GM18498 (cell line): ENCODE measurements at regions not wholly inside any gene's neighbourhood (a gene's known extent, or its start where the extent isn't known, plus 50 kb on each side); places are given as distances from the start of the nearest gene placed in this dataset.
A peak's percentile ranks its signal among the peaks of the same experiment; 100 is the strongest.

Experiments
- ATAC-seq: cut with Tn5 transposase; IDR thresholded peaks from one replicate; pipeline ENCODE4 v1.9.1; 2021; ENCODE audit warnings: mild to moderate bottlenecking, moderate library complexity; ENCODE audit not compliant: unreplicated experiment

DNA sequence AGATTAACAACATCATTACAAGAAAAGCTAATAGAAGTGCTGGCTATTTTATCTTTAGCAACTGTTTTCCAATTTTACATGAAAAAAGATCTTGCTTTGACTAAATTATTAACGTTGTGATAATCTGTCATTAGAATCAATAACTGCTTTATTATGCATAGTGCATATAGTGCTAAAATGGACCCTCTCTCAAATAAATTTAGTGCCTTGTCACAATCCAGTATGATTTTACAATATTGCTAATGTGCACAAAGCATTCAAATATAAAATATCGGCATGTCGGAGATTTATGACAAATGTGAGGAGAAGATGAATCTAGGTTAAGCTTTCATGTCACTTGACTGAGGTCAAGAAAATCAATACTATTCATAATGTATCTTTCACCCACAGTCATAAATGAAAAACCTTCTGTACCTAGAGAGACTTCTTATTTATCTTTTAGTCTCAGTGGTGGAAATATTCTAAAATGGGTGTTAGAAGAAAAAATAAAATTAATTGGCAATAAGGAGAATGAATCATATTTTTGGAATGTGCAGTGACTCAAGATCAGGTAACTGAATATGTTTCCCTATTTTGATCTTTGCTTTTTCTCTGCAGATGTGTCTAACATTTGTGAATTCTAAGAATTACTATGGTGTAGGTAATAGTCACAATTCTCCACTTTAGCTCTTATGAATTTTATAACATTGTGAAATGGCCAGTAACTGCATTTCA is 672.9 kb upstream of the GRAMD2B start:
- no peak for ATAC-seq

- no peak for ATAC-seq
Observed at GRCh38 chr5:125750861-125751186, 672.4 kb upstream of the GRAMD2B start.

GRCh38 chr5:125756456-125756855 is 666.8 kb upstream of the GRAMD2B start:
- no peak for ATAC-seq

- ATAC-seq: no peak
Observed at GRCh38 chr5:125766706-125767105, 656.5 kb upstream of the GRAMD2B start.

DNA sequence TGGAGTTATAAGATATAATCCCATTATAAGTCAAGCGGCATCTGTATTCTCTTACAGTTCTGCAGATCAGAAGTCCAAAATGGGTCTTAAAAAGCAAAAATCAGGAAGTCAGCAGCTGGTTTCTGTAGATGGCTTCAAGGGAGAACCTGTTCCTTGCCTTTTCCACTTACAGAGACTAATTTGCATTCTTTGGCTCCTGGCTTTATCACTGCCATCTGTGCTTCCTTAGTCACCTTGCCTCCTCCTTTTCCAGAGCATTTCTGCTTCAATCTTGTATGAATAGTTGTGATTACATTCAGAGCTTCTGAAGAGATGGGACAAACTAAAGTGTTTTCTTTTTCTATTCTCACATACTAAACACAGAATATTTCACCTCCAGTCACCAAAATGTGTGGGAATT is 647.3 kb upstream of the GRAMD2B start:
- ATAC-seq: no peak

DNA sequence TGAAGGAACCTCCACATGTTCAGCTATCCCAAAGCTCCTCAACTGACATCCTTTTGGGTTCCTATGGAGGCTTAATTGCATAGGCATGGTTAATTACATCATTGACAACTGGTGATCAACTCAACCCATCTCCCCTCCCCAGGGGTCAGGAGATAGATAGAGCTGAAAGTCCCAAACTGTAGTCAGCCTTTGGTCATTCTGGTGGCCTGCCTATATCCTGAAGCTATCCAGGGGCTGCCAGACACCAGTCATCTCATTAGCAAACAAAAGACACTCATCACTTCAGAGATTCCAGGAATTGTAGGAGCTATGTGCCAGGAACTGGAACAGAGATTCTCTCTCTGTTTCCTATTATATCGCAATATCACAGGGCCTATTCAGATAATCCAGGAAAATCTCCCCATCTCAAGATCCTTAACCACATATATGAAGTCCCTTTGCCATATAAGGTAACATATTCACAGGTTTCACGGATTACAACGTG is 646.5 kb upstream of the GRAMD2B start:
- no peak for ATAC-seq

DNA sequence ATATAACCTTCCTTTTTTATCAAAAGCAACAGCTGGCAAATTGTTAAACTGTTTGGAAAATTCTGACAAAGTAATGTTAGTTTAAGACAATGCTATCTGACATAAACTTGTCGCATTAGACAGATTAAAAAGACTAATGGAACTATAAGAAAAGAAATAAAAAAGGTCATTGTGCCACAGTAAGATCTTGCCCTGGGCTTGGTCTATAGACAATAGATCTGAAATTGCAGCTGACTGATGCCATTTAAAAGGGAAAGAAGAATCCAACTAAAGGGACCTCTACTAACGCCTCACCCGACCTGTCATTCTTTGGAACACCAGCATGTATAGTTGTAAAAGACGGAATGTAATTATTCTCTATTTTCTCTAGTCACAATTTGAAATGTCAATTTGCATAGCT is 644.4 kb upstream of the GRAMD2B start:
- no peak for ATAC-seq

GRCh38 chr5:125785407-125785806 is 637.8 kb upstream of the GRAMD2B start:
- ATAC-seq: no peak

DNA sequence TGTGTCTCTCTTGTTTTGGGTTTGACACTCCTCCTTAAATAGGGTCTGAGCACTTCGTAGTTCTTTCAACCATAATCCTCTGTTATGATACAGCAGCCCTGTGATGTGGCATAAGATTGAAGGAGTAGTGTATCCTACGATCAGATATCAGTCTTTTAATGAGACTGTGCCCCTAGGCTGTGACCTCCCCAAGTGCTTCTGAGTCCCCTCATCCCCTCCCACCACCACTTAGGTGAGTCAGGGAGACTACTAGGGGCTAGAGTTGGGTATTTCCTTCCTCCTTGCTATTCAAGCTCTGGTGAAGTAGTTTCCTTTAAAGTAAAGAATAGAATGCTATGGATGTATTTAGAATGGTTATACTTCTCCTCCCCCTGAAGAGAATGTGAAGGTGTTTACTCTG is 637.2 kb upstream of the GRAMD2B start:
- no peak for ATAC-seq

GRCh38 chr5:125793470-125793869 is 629.7 kb upstream of the GRAMD2B start:
- no peak for ATAC-seq

DNA sequence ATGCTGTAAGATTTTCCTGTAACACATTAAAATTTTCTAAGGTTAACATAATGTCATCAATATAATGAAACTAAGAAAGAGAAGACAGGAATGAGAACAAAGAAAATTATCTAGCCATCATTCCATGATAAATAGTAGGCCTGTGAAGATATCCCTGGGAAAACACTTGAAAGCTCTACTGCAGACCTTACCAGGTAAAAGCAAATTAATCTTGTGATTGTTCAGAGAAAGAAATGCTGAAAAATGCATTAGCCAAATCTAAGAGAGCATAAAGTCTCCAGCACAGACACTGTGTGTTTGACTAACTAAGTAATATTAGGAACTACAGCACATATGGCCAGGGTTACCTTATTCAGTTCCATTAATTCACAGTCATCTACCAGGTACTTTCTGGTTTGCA is 628.3 kb upstream of the GRAMD2B start:
- no peak for ATAC-seq

GRCh38 chr5:125798307-125798706 is 624.9 kb upstream of the GRAMD2B start:
- no peak for ATAC-seq

GRCh38 chr5:125812651-125813050 is 610.6 kb upstream of the GRAMD2B start:
- no peak for ATAC-seq

DNA sequence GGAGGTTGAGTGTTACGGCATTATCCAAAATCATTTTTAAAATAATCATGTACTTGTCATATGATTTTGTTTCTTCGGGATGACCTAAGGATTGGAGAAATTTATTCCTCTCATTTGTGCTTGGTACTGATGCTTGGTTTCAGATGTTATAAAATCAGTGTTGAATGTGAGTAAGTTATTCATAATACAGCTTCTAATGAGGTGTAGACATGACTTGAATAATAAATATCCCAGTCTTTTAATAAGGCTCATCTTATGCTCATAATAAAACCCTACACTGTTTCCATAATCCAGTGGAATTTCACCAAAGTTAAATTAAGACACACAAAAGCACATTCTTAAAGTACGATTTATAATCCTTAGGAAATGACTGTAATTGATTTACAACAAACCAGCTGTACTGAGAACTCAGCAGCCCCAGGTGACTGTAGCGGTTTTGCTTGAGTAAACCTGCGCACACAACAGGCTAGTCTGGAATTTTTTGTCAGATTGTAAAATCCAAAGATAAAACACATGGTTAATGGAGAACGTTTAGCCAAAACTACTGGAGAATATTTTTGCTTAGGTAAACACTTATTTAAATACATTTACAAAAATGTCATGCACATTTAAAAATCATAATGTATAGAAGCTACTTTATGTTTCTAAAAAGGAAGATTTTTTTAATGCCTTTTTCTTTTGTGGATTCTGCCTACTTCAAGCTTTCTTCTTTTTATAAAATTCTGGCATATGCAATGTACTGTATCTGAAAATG is 609.8 kb upstream of the GRAMD2B start:
- no peak for ATAC-seq

DNA sequence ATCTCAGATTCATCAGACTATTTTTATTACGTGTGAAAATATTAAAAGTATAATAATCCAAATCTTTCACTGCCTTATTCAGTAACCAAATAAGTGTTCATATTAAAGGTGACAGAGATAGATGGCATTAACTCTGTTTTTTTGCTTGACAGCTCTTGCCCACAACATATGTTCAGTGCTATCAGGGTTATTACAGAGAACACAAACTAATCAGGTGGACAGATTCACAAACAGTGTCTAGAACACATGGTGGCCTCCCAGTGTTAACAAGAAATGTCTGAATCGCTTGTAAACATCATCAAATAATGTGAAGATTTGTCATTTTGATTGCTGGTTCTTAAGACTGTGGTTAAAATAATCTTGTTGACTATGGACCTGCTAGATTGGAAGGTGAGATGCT is 609.1 kb upstream of the GRAMD2B start:
- ATAC-seq: no peak

DNA sequence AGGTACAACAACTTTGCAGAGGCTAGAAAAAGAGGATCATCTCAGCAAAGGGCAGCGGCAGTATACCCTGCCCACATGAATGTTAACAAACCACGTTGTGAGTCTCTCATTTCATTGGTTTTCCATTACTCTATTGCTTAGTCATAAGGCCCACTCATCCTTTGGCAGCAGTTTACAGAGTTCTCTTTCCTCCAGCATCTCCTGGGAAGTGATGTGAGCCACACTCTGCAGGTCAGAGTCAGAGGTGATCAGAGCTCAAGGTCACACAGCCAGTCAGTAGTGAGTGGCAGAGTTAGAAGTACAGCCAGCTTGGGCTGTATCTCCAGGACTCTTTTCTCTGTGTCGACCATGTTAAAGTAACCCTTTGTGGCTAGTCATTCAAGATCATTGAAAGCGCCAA is 599.6 kb upstream of the GRAMD2B start:
- no peak for ATAC-seq

DNA sequence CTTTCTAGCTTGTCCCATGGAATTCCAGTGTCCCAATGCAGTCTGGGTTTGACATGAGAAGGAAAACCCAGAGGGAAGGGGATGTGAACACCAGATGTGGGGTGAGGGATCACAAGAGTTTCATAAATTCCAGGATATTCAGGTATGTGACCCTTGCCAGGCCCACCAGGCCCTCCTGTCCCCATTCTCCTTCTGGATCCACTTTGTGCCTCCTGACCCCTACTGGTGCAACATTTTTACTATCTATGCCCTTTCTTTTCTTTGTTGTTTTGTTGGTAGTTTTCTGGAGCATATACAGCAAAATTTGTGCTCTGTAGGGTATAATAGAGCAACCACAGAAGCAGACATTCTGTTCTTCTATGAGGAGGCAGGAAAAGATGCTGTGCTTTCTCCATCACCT is 597.0 kb upstream of the GRAMD2B start:
- ATAC-seq: no peak

- peak; percentile 99 for ATAC-seq
Observed at GRCh38 chr5:125829349-125829748, 593.9 kb upstream of the GRAMD2B start.

DNA sequence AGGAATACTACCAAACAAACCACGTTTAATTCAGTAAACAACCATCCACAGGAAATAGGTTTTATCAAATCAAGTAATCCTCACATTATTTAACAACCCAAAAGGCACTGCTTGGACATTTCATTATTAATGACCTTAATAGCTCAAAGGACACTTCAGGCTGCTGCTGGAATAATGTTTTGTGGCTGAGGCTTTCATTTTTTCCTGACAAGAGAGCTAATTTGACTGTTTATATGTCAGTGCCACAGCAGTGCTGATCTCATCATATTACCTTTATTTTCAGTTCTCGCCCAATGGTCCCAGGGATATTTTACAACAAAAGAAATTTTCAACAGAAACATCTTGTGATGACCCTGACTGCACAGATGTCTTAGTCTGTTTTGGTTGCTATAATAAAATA is 589.8 kb upstream of the GRAMD2B start:
- no peak for ATAC-seq

GRCh38 chr5:125834438-125835115 is 588.6 kb upstream of the GRAMD2B start:
- no peak for ATAC-seq

GRCh38 chr5:125835293-125836172 is 587.7 kb upstream of the GRAMD2B start:
- ATAC-seq: peak; percentile 80
